Activated T-helper 9 cell treated with anti-CD3 and anti-CD28 coated beads, Interleukin-2, amount 50 U/mL, for 16 hours (primary cell): ENCODE measurements at regions not wholly inside any gene's neighbourhood (a gene's known extent, or its start where the extent isn't known, plus 50 kb on each side); places are given as distances from the start of the nearest gene placed in this dataset.

ENCODE experiments used
- DNase-seq: peaks from one replicate; pipeline ENCODE4 v3.0.0-alpha.2; 2020; ENCODE audit warnings: low read depth

- no peak for DNase-seq
Measured at GRCh38 chr13:90412980-90413379, 934.5 kb upstream of the MIR17HG start.

GRCh38 chr13:90413548-90413947 is 933.9 kb upstream of the MIR17HG start:
- DNase-seq: no peak

- no peak for DNase-seq
Measured at GRCh38 chr13:90414691-90415596, 932.5 kb upstream of the MIR17HG start.

GRCh38 chr13:90415902-90416301 is 931.6 kb upstream of the MIR17HG start:
- no peak for DNase-seq

- no peak for DNase-seq
Measured at GRCh38 chr13:90416519-90416918, 931.0 kb upstream of the MIR17HG start.

- no peak for DNase-seq
Measured at GRCh38 chr13:90416938-90417337, 930.5 kb upstream of the MIR17HG start.

- DNase-seq: no peak
Measured at GRCh38 chr13:90420683-90421082, 926.8 kb upstream of the MIR17HG start.

- DNase-seq: no peak
Measured at GRCh38 chr13:90427322-90428272, 919.9 kb upstream of the MIR17HG start.

GRCh38 chr13:90428522-90429210 is 918.8 kb upstream of the MIR17HG start:
- no peak for DNase-seq

- DNase-seq: no peak
Measured at GRCh38 chr13:90430127-90430526, 917.4 kb upstream of the MIR17HG start.

- DNase-seq: no peak
Measured at GRCh38 chr13:90436697-90437096, 910.8 kb upstream of the MIR17HG start.

GRCh38 chr13:90438576-90438975 is 908.9 kb upstream of the MIR17HG start:
- no peak for DNase-seq

- DNase-seq: no peak
Measured at GRCh38 chr13:90443268-90443667, 904.2 kb upstream of the MIR17HG start.

- DNase-seq: no peak
Measured at GRCh38 chr13:90444232-90444631, 903.3 kb upstream of the MIR17HG start.

GRCh38 chr13:90445179-90445578 is 902.3 kb upstream of the MIR17HG start:
- DNase-seq: no peak

GRCh38 chr13:90447034-90447733 is 900.3 kb upstream of the MIR17HG start:
- DNase-seq: no peak

- DNase-seq: no peak
Measured at GRCh38 chr13:90447734-90448101, 899.8 kb upstream of the MIR17HG start.

- no peak for DNase-seq
Measured at GRCh38 chr13:90448466-90449037, 898.9 kb upstream of the MIR17HG start.

GRCh38 chr13:90453342-90453741 is 894.1 kb upstream of the MIR17HG start:
- DNase-seq: no peak

GRCh38 chr13:90454002-90454636 is 893.4 kb upstream of the MIR17HG start:
- DNase-seq: no peak

- DNase-seq: no peak
Measured at GRCh38 chr13:90455067-90455466, 892.4 kb upstream of the MIR17HG start.
